ENCODE measurements at regions not wholly inside any gene's neighbourhood (a gene's known extent, or its start where the extent isn't known, plus 50 kb on each side); places are given as distances from the start of the nearest gene placed in this dataset.

- Mint-ChIP-seq H3K4me1 (peaks cover 40% of the 10 kb centered on the region), H3K4me3 (no peak overlapping the region), H3K9me3 (peaks cover 16% of the 10 kb centered on the region; the same call in 2 of the 3 replicates), H3K27ac (no peak overlapping the region), H3K27me3 (ENCODE audit: insufficient read depth, low read depth, poor library complexity) (peaks cover 1% of the 10 kb centered on the region), H3K36me3 (ENCODE audit: low read depth) (peaks cover 43% of the 10 kb centered on the region)
- Histone ChIP-seq H3K9me2 (ENCODE audit: insufficient read depth) (no peaks in the 10 kb centered on the region), H3K4me2 (no peak overlapping the region), H3K27me3 (ENCODE audit: insufficient read depth) (no peaks in the 10 kb centered on the region), H3K4me1 (ENCODE audit: insufficient read depth) (peaks cover 31% of the 10 kb centered on the region), H3K4me3 (no peak overlapping the region), H2AFZ (no peak overlapping the region), H3K27ac (ENCODE audit: low read depth) (no peak overlapping the region), H3F3A (replicated peaks; ENCODE audit: low read depth) (no peaks in the 10 kb centered on the region; the same call in 1 of the 2 replicates), H3K79me2 (replicated peaks; ENCODE audit: insufficient read depth) (no peaks in the 10 kb centered on the region), H4K20me1 (replicated peaks; ENCODE audit: insufficient read depth) (no peaks in the 10 kb centered on the region), H3K36me3 (ENCODE audit: insufficient read depth) (no peaks in the 10 kb centered on the region; the same call in 1 of the 2 replicates)
- no peak for TF ChIP-seq ZNF331 (CRISPR knock-in tag; IDR thresholded peaks at IDR 0.05; ENCODE audit: low read depth)
- TF ChIP-seq, protein P1, sequence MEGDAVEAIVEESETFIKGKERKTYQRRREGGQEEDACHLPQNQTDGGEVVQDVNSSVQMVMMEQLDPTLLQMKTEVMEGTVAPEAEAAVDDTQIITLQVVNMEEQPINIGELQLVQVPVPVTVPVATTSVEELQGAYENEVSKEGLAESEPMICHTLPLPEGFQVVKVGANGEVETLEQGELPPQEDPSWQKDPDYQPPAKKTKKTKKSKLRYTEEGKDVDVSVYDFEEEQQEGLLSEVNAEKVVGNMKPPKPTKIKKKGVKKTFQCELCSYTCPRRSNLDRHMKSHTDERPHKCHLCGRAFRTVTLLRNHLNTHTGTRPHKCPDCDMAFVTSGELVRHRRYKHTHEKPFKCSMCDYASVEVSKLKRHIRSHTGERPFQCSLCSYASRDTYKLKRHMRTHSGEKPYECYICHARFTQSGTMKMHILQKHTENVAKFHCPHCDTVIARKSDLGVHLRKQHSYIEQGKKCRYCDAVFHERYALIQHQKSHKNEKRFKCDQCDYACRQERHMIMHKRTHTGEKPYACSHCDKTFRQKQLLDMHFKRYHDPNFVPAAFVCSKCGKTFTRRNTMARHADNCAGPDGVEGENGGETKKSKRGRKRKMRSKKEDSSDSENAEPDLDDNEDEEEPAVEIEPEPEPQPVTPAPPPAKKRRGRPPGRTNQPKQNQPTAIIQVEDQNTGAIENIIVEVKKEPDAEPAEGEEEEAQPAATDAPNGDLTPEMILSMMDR (conservative IDR thresholded peaks at IDR 0.05; ENCODE audit: low read depth in 2 of 2): no peak
- TF ChIP-seq, protein P2, sequence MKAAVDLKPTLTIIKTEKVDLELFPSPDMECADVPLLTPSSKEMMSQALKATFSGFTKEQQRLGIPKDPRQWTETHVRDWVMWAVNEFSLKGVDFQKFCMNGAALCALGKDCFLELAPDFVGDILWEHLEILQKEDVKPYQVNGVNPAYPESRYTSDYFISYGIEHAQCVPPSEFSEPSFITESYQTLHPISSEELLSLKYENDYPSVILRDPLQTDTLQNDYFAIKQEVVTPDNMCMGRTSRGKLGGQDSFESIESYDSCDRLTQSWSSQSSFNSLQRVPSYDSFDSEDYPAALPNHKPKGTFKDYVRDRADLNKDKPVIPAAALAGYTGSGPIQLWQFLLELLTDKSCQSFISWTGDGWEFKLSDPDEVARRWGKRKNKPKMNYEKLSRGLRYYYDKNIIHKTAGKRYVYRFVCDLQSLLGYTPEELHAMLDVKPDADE (IDR thresholded peaks at IDR 0.05): no peak
- no peak for TF ChIP-seq ZNF114 (CRISPR knock-in tag; IDR thresholded peaks at IDR 0.05)
- no peak for TF ChIP-seq EZH2 (IDR thresholded peaks at IDR 0.05; ENCODE audit: low read depth, unreplicated experiment)
- TF ChIP-seq, protein P3, sequence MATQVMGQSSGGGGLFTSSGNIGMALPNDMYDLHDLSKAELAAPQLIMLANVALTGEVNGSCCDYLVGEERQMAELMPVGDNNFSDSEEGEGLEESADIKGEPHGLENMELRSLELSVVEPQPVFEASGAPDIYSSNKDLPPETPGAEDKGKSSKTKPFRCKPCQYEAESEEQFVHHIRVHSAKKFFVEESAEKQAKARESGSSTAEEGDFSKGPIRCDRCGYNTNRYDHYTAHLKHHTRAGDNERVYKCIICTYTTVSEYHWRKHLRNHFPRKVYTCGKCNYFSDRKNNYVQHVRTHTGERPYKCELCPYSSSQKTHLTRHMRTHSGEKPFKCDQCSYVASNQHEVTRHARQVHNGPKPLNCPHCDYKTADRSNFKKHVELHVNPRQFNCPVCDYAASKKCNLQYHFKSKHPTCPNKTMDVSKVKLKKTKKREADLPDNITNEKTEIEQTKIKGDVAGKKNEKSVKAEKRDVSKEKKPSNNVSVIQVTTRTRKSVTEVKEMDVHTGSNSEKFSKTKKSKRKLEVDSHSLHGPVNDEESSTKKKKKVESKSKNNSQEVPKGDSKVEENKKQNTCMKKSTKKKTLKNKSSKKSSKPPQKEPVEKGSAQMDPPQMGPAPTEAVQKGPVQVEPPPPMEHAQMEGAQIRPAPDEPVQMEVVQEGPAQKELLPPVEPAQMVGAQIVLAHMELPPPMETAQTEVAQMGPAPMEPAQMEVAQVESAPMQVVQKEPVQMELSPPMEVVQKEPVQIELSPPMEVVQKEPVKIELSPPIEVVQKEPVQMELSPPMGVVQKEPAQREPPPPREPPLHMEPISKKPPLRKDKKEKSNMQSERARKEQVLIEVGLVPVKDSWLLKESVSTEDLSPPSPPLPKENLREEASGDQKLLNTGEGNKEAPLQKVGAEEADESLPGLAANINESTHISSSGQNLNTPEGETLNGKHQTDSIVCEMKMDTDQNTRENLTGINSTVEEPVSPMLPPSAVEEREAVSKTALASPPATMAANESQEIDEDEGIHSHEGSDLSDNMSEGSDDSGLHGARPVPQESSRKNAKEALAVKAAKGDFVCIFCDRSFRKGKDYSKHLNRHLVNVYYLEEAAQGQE (IDR thresholded peaks at IDR 0.05; ENCODE audit: unreplicated experiment): no peak
- TF ChIP-seq EZH2phosphoT487 (IDR thresholded peaks at IDR 0.05; ENCODE audit: unreplicated experiment): no peak
- no peak for TF ChIP-seq CREB1 (CRISPR knock-in tag; IDR thresholded peaks at IDR 0.05; ENCODE audit: low read depth)
- TF ChIP-seq STAT1 (IDR thresholded peaks at IDR 0.05; ENCODE audit: unreplicated experiment): no peak
- no peak for TF ChIP-seq ZNF462 (CRISPR knock-in tag; IDR thresholded peaks at IDR 0.05)
- ATAC-seq (no peak), DNase-seq (ENCODE audit: low spot score) (no peak)
Measured at GRCh38 chr14:71652368-71652767, 279.9 kb upstream of the RGS6 start.

Data from GM23338 (cell line).